ENCODE measurements at regions not wholly inside any gene's neighbourhood (a gene's known extent, or its start where the extent isn't known, plus 50 kb on each side); places are given as distances from the start of the nearest gene placed in this dataset.

DNA sequence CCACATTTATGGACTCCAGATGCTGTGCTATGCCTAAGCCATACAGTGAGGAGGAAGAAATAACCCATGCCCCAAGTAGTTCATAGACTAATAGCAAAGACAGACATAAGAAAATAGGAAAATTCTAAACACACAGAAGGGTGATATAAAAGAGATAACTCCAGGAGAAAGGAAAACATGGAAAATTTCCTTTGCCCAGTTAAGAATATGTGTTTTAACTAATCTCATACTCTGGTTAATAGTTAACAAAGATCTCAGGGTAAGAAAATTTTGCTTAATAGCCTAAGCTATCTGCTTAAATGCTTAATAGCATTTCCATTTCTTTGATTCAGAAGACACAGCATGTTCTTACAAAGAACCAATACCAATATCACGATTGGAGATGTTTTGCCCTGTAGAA is 358.0 kb downstream of the MSX2 start:
- no peaks in the 10 kb centered on the region for H3K36me3 Mint-ChIP-seq
- H3K27me3 Mint-ChIP-seq, result peaks cover 0 to 9% of the 10 kb centered on the region in 2 donors
- Histone ChIP-seq H3K36me3 (ENCODE audit: insufficient read depth, low read length) (no peaks in the 10 kb centered on the region), H3K4me3 (ENCODE audit: low read length) (no peak overlapping the region), H3K4me1 (ENCODE audit: insufficient read depth, low read length) (no peaks in the 10 kb centered on the region), H3K27me3 (ENCODE audit: insufficient read depth, low read length, poor library complexity, severe bottlenecking) (no peaks in the 10 kb centered on the region), H3K27ac (ENCODE audit: low read depth, low read length) (no peak overlapping the region), H3K9me3 (ENCODE audit: low read length) (no peaks in the 10 kb centered on the region)
- ChIA-PET CTCF (no interaction called here), POLR2A (no interaction called here)
- no peak overlapping the region for H3K27ac Mint-ChIP-seq
- peaks cover 0 to 5% (median 0%) of the 10 kb centered on the region in 5 donors for H3K9me3 Mint-ChIP-seq
- no peak overlapping the region for H3K4me3 Mint-ChIP-seq
- DNase-seq, result no peak
- H3K4me1 Mint-ChIP-seq, result no peaks in the 10 kb centered on the region

- no peak for DNase-seq
- Mint-ChIP-seq H3K27me3 (peaks cover 0 to 12% of the 10 kb centered on the region in 2 donors), H3K4me1 (no peaks in the 10 kb centered on the region), H3K4me3 (no peak overlapping the region), H3K9me3 (peaks cover 0 to 4% (median 0%) of the 10 kb centered on the region in 5 donors), H3K27ac (no peak overlapping the region), H3K36me3 (no peaks in the 10 kb centered on the region)
- Histone ChIP-seq H3K27me3 (ENCODE audit: insufficient read depth, low read length, poor library complexity, severe bottlenecking) (no peaks in the 10 kb centered on the region), H3K4me1 (ENCODE audit: insufficient read depth, low read length) (no peaks in the 10 kb centered on the region), H3K9me3 (ENCODE audit: low read length) (no peaks in the 10 kb centered on the region), H3K4me3 (ENCODE audit: low read length) (no peak overlapping the region), H3K27ac (ENCODE audit: low read depth, low read length) (no peak overlapping the region), H3K36me3 (ENCODE audit: insufficient read depth, low read length) (no peaks in the 10 kb centered on the region)
- POLR2A ChIA-PET, result no interaction called here
- CTCF ChIA-PET, result no interaction called here
Observed at GRCh38 chr5:175079707-175080106, 355.3 kb downstream of the MSX2 start.

- Histone ChIP-seq H3K4me1 (ENCODE audit: insufficient read depth, low read length) (no peaks in the 10 kb centered on the region), H3K36me3 (ENCODE audit: insufficient read depth, low read length) (no peaks in the 10 kb centered on the region), H3K27ac (ENCODE audit: low read depth, low read length) (no peak overlapping the region), H3K27me3 (ENCODE audit: insufficient read depth, low read length, poor library complexity, severe bottlenecking) (no peaks in the 10 kb centered on the region), H3K4me3 (ENCODE audit: low read length) (no peak overlapping the region), H3K9me3 (ENCODE audit: low read length) (no peaks in the 10 kb centered on the region)
- Mint-ChIP-seq H3K27ac (no peak overlapping the region), H3K36me3 (no peaks in the 10 kb centered on the region), H3K4me1 (no peaks in the 10 kb centered on the region), H3K9me3 (no peaks in the 10 kb centered on the region), H3K4me3 (no peak overlapping the region), H3K27me3 (peaks cover 5 to 8% of the 10 kb centered on the region in 2 donors)
- POLR2A ChIA-PET, result no interaction called here
- CTCF ChIA-PET, result no interaction called here
- DNase-seq, result no peak
Observed at GRCh38 chr5:175070283-175070682, 345.9 kb downstream of the MSX2 start.

DNA sequence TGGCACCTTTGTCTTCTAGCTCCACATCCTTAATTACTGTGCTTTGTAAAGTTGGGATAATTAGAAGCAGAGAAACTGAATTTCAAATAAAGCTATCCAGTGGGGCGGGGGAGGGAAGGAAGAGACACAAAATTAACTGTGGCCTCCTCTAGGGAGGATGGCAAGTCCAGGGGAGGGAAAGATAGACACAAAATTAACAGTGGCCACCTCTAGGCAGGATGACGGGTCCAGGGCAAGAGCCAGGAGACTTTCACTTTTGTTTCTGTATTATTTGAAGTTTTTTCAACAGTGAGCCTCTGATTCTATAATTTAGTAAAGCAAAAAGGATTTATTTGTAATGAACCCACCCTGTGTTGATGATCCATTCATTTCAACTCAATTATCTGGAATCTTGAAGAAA is 335.9 kb downstream of the MSX2 start:
- no peak overlapping the region for H3K27ac ChIP-seq (ENCODE audit: low read depth, low read length)
- peak overlapping the region; percentile 9 for H3K4me3 ChIP-seq (ENCODE audit: low read length)
- no peaks in the 10 kb centered on the region for H3K27me3 ChIP-seq (ENCODE audit: insufficient read depth, low read length, poor library complexity, severe bottlenecking)
- no peaks in the 10 kb centered on the region for H3K9me3 ChIP-seq (ENCODE audit: low read length)
- Mint-ChIP-seq H3K36me3 (no peaks in the 10 kb centered on the region), H3K9me3 (no peaks in the 10 kb centered on the region), H3K4me1 (peaks cover 9 to 15% (median 13%) of the 10 kb centered on the region in 3 donors), H3K27me3 (peaks cover 0 to 12% of the 10 kb centered on the region in 2 donors), H3K4me3 (peak overlapping the region; percentile 59 to 80 (median 74)), H3K27ac (peak overlapping the region in 3 of 8 donors; percentile 31 to 67 (median 46))
- ChIA-PET POLR2A (no interaction called here), CTCF (no interaction called here)
- no peaks in the 10 kb centered on the region for H3K36me3 ChIP-seq (ENCODE audit: insufficient read depth, low read length)
- DNase-seq, result no peak
- H3K4me1 ChIP-seq (ENCODE audit: insufficient read depth, low read length), result no peaks in the 10 kb centered on the region

GRCh38 chr5:175059687-175060211 is 335.4 kb downstream of the MSX2 start:
- H3K27ac Mint-ChIP-seq, result peak overlapping the region in 3 of 8 donors; percentile 20 to 46 (median 31)
- no peaks in the 10 kb centered on the region for H3K36me3 ChIP-seq (ENCODE audit: insufficient read depth, low read length)
- ChIA-PET CTCF (no interaction called here), POLR2A (no interaction called here)
- no peaks in the 10 kb centered on the region for H3K9me3 ChIP-seq (ENCODE audit: low read length)
- H3K4me1 Mint-ChIP-seq, result peaks cover 9 to 15% (median 13%) of the 10 kb centered on the region in 3 donors
- no peaks in the 10 kb centered on the region for H3K36me3 Mint-ChIP-seq
- H3K4me3 Mint-ChIP-seq, result peak overlapping the region; percentile 59 to 80 (median 74)
- H3K4me3 ChIP-seq (ENCODE audit: low read length), result peak overlapping the region; percentile 9
- H3K9me3 Mint-ChIP-seq, result no peaks in the 10 kb centered on the region
- no peaks in the 10 kb centered on the region for H3K27me3 ChIP-seq (ENCODE audit: insufficient read depth, low read length, poor library complexity, severe bottlenecking)
- peaks cover 0 to 12% of the 10 kb centered on the region in 2 donors for H3K27me3 Mint-ChIP-seq
- H3K27ac ChIP-seq (ENCODE audit: low read depth, low read length), result no peak overlapping the region
- DNase-seq, result no peak
- no peaks in the 10 kb centered on the region for H3K4me1 ChIP-seq (ENCODE audit: insufficient read depth, low read length)

DNA sequence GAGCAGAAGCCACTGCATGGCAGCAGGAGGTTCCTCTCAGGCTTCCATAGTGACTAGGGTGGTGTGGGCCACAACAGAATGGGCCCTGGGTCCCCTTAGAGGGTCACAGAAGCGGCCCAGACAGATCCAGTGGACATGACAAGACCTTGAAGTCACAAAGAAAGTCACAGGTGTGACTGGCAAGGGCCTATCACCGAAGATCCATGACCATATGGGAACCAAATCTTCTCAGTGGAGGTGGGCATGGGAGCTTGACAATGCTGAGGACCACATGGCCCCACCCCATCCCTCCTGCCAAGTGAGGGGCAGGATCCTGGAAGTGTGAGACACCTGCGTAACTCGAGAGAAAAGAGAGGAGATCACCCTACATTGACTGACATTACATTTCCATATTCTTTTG is 332.4 kb downstream of the MSX2 start:
- H3K4me3 Mint-ChIP-seq, result no peak overlapping the region
- Histone ChIP-seq H3K9me3 (ENCODE audit: low read length) (no peaks in the 10 kb centered on the region), H3K27ac (ENCODE audit: low read depth, low read length) (no peak overlapping the region), H3K4me1 (ENCODE audit: insufficient read depth, low read length) (no peaks in the 10 kb centered on the region), H3K27me3 (ENCODE audit: insufficient read depth, low read length, poor library complexity, severe bottlenecking) (no peaks in the 10 kb centered on the region), H3K36me3 (ENCODE audit: insufficient read depth, low read length) (no peaks in the 10 kb centered on the region), H3K4me3 (ENCODE audit: low read length) (no peak overlapping the region)
- peaks cover 9 to 15% (median 13%) of the 10 kb centered on the region in 3 donors for H3K4me1 Mint-ChIP-seq
- ChIA-PET POLR2A (no interaction called here), CTCF (no interaction called here)
- H3K27ac Mint-ChIP-seq, result no peak overlapping the region
- H3K9me3 Mint-ChIP-seq, result no peaks in the 10 kb centered on the region
- no peaks in the 10 kb centered on the region for H3K36me3 Mint-ChIP-seq
- no peak for DNase-seq
- peaks cover 5 to 9% of the 10 kb centered on the region in 2 donors for H3K27me3 Mint-ChIP-seq

GRCh38 chr5:175054243-175054642 is 329.9 kb downstream of the MSX2 start:
- CTCF ChIA-PET, result interaction anchor here (1.1 kb wide), 1 partner anchor 9 kb away, joined by 3 read pairs; no protein-coding TSS in a partner anchor
- Mint-ChIP-seq H3K36me3 (peaks cover 0 to 3% (median 0%) of the 10 kb centered on the region in 3 donors), H3K27me3 (peaks cover 5 to 13% of the 10 kb centered on the region in 2 donors), H3K4me1 (peaks cover 0 to 2% (median 2%) of the 10 kb centered on the region in 3 donors), H3K9me3 (no peaks in the 10 kb centered on the region), H3K4me3 (no peak overlapping the region), H3K27ac (no peak overlapping the region)
- Histone ChIP-seq H3K27me3 (ENCODE audit: insufficient read depth, low read length, poor library complexity, severe bottlenecking) (no peaks in the 10 kb centered on the region), H3K27ac (ENCODE audit: low read depth, low read length) (no peak overlapping the region), H3K36me3 (ENCODE audit: insufficient read depth, low read length) (no peaks in the 10 kb centered on the region), H3K9me3 (ENCODE audit: low read length) (no peaks in the 10 kb centered on the region), H3K4me3 (ENCODE audit: low read length) (no peak overlapping the region), H3K4me1 (ENCODE audit: insufficient read depth, low read length) (no peaks in the 10 kb centered on the region)
- no peak for DNase-seq
- POLR2A ChIA-PET, result no interaction called here

GRCh38 chr5:175052351-175052750 is 328.0 kb downstream of the MSX2 start:
- POLR2A ChIA-PET, result no interaction called here

More at GRCh38 chr5:175052351-175052750, 328.0 kb downstream of the MSX2 start:
- H3K4me1 Mint-ChIP-seq, result no peaks in the 10 kb centered on the region
- Histone ChIP-seq H3K27me3 (ENCODE audit: insufficient read depth, low read length, poor library complexity, severe bottlenecking) (no peaks in the 10 kb centered on the region), H3K9me3 (ENCODE audit: low read length) (no peaks in the 10 kb centered on the region), H3K27ac (ENCODE audit: low read depth, low read length) (no peak overlapping the region), H3K36me3 (ENCODE audit: insufficient read depth, low read length) (no peaks in the 10 kb centered on the region), H3K4me3 (ENCODE audit: low read length) (no peak overlapping the region), H3K4me1 (ENCODE audit: insufficient read depth, low read length) (no peaks in the 10 kb centered on the region)
- H3K27me3 Mint-ChIP-seq, result peaks cover 5 to 8% of the 10 kb centered on the region in 2 donors
- no peaks in the 10 kb centered on the region for H3K9me3 Mint-ChIP-seq
- H3K4me3 Mint-ChIP-seq, result no peak overlapping the region
- peaks cover 0 to 3% (median 0%) of the 10 kb centered on the region in 3 donors for H3K36me3 Mint-ChIP-seq
- DNase-seq, result no peak
- CTCF ChIA-PET, result no interaction called here
- H3K27ac Mint-ChIP-seq, result no peak overlapping the region
